Esophagus squamous epithelium (tissue), 5 donors: ENCODE measurements at regions not wholly inside any gene's neighbourhood (a gene's known extent, or its start where the extent isn't known, plus 50 kb on each side); places are given as distances from the start of the nearest gene placed in this dataset.

ENCODE experiments used
- DNase-seq: peaks from one replicate; lab custom pipeline; 2025; lab: John Stamatoyannopoulos, UW
- H3K27ac ChIP-seq, 4 donors: fragments of 200-600 bp; sonication (generic); one replicate each; pipeline ENCODE4 v1.5.1; 2016 to 2019; ENCODE audit warnings: mild to moderate bottlenecking in 1 of 4
- H3K27me3 ChIP-seq, 4 donors: fragments of 200-600 bp; sonication (generic); 1 replicate in 3 of 4; 2 replicates in 1 of 4; pipeline versions ENCODE4 v1.5.1 to v1.6.0; 2017 to 2021; ENCODE audit warnings: antibody characterized with exemption in 1 of 4
- H3K36me3 ChIP-seq, 3 donors: fragments of 200-600 bp; sonication (generic); one replicate each; pipeline ENCODE4 v1.5.1; 2016 to 2019
- H3K4me1 ChIP-seq, 3 donors: fragments of 200-600 bp; sonication (generic); one replicate each; pipeline ENCODE4 v1.5.1; 2017 to 2019
- H3K4me3 ChIP-seq, 4 donors: fragments of 200-600 bp; sonication (generic); 1 replicate in 3 of 4; 2 replicates in 1 of 4; pipeline ENCODE4 v1.5.1; 2016 to 2019; ENCODE audit warnings: mild to moderate bottlenecking in 2 of 4, moderate library complexity in 1 of 4
- H3K9me3 ChIP-seq, 3 donors: fragments of 200-600 bp; sonication (generic); one replicate each; pipeline ENCODE4 v1.5.1; 2016 to 2019
- POLR2A ChIP-seq, 4 donors: fragments of 450-650 bp; IDR thresholded peaks; one replicate each; pipeline ENCODE4 v1.6.1; 2017; ENCODE audit warnings: antibody characterized with exemption in 4 of 4, mild to moderate bottlenecking in 4 of 4, moderate library complexity in 3 of 4
- WGBS, 2 donors: methylation state at CpG; one replicate each; pipeline ENCODE4 v1.1.5; 2018; 5-methylcytosine and 5-hydroxymethylcytosine counted together
- intact Hi-C: fragments of 100-400 bp; cut with DNase I; formaldehyde crosslinking; loops from one replicate; pipeline ENCODE4 v1.15.0; 2022
- TF ChIP-seq, protein P1 (sequence below), 6 experiments: fragments of 450-650 bp in 4 of 6; fragments of 200-600 bp in 2 of 6; sonication (generic) in 2 of 6; IDR thresholded peaks; one replicate each; pipeline ENCODE4 v1.5.1; 2016 to 2019; ENCODE audit warnings: antibody characterized with exemption in 6 of 6, mild to moderate bottlenecking in 4 of 6, moderate library complexity in 4 of 6
- donor health status: DM: yes; HTN: yes; CAD: no.

DNA sequence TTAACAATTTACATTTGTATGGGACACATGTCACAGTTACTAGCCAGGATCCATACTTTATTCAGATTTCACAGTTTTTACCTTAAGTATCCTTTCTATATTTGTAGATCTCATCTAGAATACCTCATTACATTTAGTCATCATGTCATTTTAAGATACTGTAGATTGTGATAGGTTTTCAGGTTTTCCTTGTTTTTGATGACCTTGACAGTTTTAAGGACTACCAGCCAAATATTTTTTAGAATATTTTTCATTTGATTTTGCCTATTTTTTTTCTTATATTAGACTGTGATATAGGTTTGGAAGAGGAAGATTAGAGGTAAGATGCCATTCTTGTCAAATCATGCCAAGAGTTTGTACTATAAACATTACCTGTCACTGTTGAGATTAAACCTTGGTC is 460.3 kb downstream of the ANKRD7 start:
- H3K9me3 ChIP-seq: no peaks in the 10 kb centered on the region
- no peak for TF ChIP-seq POLR2A (IDR thresholded peaks at IDR 0.05)
- TF ChIP-seq, protein P1, sequence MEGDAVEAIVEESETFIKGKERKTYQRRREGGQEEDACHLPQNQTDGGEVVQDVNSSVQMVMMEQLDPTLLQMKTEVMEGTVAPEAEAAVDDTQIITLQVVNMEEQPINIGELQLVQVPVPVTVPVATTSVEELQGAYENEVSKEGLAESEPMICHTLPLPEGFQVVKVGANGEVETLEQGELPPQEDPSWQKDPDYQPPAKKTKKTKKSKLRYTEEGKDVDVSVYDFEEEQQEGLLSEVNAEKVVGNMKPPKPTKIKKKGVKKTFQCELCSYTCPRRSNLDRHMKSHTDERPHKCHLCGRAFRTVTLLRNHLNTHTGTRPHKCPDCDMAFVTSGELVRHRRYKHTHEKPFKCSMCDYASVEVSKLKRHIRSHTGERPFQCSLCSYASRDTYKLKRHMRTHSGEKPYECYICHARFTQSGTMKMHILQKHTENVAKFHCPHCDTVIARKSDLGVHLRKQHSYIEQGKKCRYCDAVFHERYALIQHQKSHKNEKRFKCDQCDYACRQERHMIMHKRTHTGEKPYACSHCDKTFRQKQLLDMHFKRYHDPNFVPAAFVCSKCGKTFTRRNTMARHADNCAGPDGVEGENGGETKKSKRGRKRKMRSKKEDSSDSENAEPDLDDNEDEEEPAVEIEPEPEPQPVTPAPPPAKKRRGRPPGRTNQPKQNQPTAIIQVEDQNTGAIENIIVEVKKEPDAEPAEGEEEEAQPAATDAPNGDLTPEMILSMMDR (IDR thresholded peaks at IDR 0.05): no peak
- no peaks in the 10 kb centered on the region for H3K4me1 ChIP-seq
- no peak overlapping the region for H3K4me3 ChIP-seq
- DNase-seq: no peak
- H3K27ac ChIP-seq: no peak overlapping the region
- no peaks in the 10 kb centered on the region for H3K36me3 ChIP-seq
- intact Hi-C loops: no loop called here
- H3K27me3 ChIP-seq: no peaks in the 10 kb centered on the region

DNA sequence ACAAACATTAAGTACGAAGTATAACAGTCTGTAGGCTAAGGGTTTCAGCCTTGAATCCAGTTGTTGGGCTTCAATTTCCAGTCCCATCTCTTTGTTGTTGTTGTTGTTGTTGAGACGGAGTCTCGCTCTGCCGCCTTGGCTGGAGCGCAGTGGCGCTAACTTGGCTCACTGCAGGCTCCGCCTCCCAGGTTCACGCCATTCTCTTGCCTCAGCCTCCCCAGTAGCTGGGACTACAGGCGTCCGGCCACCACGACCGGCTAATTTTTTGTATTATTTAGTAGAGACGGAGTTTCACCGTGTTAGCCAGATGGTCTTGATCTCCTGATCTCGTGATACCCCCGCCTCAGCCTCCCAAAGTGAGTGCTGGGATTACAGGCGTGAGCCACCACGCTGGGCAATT is 464.9 kb downstream of the ANKRD7 start:
- Histone ChIP-seq H3K27ac (no peak overlapping the region), H3K4me1 (no peaks in the 10 kb centered on the region), H3K27me3 (no peaks in the 10 kb centered on the region), H3K9me3 (no peaks in the 10 kb centered on the region), H3K36me3 (no peaks in the 10 kb centered on the region), H3K4me3 (no peak overlapping the region)
- DNase-seq: no peak
- 90 to 91% methylated on average over 16 to 18 of the region's 18 CpGs for WGBS, 2 donors
- intact Hi-C loops: no loop called here
- TF ChIP-seq POLR2A (IDR thresholded peaks at IDR 0.05): no peak
- TF ChIP-seq, protein P1 (IDR thresholded peaks at IDR 0.05): no peak

DNA sequence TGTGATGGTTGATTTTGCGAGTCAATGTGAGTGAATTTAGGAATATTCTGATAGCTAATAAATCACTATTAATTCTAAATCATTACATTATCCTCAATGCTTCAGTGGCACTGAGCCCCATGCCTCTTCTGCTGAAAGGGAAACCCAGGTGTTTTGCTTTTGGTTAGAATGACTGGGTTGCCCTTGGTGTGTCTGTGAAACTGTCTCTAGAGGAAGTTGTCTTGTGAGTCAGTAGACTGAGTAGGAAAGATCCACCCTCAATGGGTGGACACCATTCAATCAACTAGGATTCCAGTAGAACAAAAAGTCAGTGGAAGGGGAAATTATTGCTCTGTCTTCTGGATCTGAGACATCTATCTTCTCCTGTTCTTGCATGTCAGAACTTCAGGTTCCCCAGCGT is 472.4 kb downstream of the ANKRD7 start:
- no peak for DNase-seq
- H3K27ac ChIP-seq: no peak overlapping the region
- H3K9me3 ChIP-seq: no peaks in the 10 kb centered on the region
- 81% methylated on average over 2 of the region's 2 CpGs for WGBS, 2 donors
- no peaks in the 10 kb centered on the region for H3K4me1 ChIP-seq
- H3K4me3 ChIP-seq: no peak overlapping the region
- intact Hi-C loops: no loop called here
- TF ChIP-seq, protein P1 (IDR thresholded peaks at IDR 0.05): no peak
- TF ChIP-seq POLR2A (IDR thresholded peaks at IDR 0.05): no peak
- H3K36me3 ChIP-seq: no peaks in the 10 kb centered on the region
- no peaks in the 10 kb centered on the region for H3K27me3 ChIP-seq

DNA sequence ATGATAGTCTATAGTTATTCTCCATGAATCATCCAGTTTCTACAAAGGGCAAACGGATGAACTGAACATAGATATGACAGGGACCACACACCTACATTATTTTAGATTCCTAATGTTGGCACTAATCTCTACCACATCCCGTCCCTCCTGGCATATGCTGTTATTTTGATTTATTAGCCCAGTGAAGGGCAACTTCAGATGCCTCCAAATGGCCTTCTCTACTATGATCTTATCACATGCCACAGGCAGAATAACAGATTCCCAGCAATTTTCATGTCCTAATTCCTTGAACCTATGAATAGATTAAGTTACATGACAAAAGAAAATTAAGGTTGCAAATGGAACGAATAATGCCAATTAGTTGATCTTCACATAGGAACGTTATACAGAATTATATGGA is 474.7 kb downstream of the ANKRD7 start:
- intact Hi-C loops: no loop called here
- no peaks in the 10 kb centered on the region for H3K36me3 ChIP-seq
- DNase-seq: no peak
- TF ChIP-seq, protein P1 (IDR thresholded peaks at IDR 0.05): no peak
- no peak for TF ChIP-seq POLR2A (IDR thresholded peaks at IDR 0.05)
- no peaks in the 10 kb centered on the region for H3K27me3 ChIP-seq
- no peaks in the 10 kb centered on the region for H3K4me1 ChIP-seq
- WGBS, 2 donors: 70 to 78% methylated on average over 4 of the region's 4 CpGs
- H3K9me3 ChIP-seq: no peaks in the 10 kb centered on the region
- no peak overlapping the region for H3K4me3 ChIP-seq
- no peak overlapping the region for H3K27ac ChIP-seq

DNA sequence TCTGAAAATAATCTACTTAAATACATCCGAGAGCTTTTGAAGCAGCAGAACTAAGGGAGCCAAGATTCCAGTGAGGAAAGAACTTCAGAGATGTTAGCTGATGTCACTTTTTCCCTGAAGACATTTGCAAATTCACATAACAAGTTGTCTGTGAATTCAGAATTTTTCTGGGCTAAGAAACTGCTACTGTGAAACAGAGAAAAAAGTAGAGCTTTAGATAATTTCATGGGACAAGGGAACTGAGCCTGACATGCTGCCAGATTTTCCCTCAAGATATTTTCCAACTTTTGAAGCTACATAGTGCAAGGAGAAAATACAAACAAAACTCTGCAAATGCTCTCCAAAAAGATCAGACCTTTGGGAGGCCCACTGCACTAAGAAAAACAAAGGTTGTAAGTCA is 484.2 kb downstream of the ANKRD7 start:
- Histone ChIP-seq H3K4me1 (no peaks in the 10 kb centered on the region), H3K36me3 (no peaks in the 10 kb centered on the region), H3K27ac (no peak overlapping the region), H3K4me3 (no peak overlapping the region), H3K9me3 (no peaks in the 10 kb centered on the region), H3K27me3 (no peaks in the 10 kb centered on the region)
- no peak for DNase-seq
- WGBS, 2 donors: 43 to 48% methylated on average over 1 of the region's 1 CpG
- intact Hi-C loops: no loop called here
- TF ChIP-seq, protein P1 (IDR thresholded peaks at IDR 0.05): no peak
- no peak for TF ChIP-seq POLR2A (IDR thresholded peaks at IDR 0.05)
